Gastrocnemius medialis (tissue), 4 donors: ENCODE measurements at regions not wholly inside any gene's neighbourhood (a gene's known extent, or its start where the extent isn't known, plus 50 kb on each side); places are given as distances from the start of the nearest gene placed in this dataset.

Experiments
- ATAC-seq, 2 donors: fragments of 150-250 bp; one replicate each; pipeline ENCODE4 v1.9.1; 2016
- DNase-seq, 2 donors: peaks; one replicate each; pipeline ENCODE4 v3.0.0-alpha.2; 2019
- H3K27ac ChIP-seq, 4 donors: fragments of 200-600 bp; sonication (generic); 1 replicate in 1 of 4; 2 replicates in 3 of 4; pipeline ENCODE4 v1.5.1; 2016 to 2018; ENCODE audit warnings: mild to moderate bottlenecking in 2 of 4, moderate library complexity in 1 of 4
- H3K27me3 ChIP-seq, 3 donors: fragments of 200-600 bp; sonication (generic) in 2 of 3; 1 replicate in 1 of 3; 2 replicates in 2 of 3; pipeline versions ENCODE4 v1.5.1 to v1.6.0; 2016 to 2019; ENCODE audit warnings: mild to moderate bottlenecking in 1 of 3, moderate library complexity in 1 of 3
- H3K36me3 ChIP-seq, 2 donors: fragments of 200-600 bp; sonication (generic) in 1 of 2; one replicate each; pipeline ENCODE4 v1.5.1; 2017 to 2018
- H3K4me1 ChIP-seq, 2 donors: fragments of 200-600 bp; sonication (generic) in 1 of 2; one replicate each; pipeline ENCODE4 v1.5.1; 2016 to 2017; ENCODE audit warnings: mild to moderate bottlenecking in 2 of 2
- H3K4me3 ChIP-seq, 4 donors: fragments of 200-600 bp; sonication (generic) in 3 of 4; 1 replicate in 1 of 4; 2 replicates in 3 of 4; pipeline ENCODE4 v1.5.1; 2016 to 2019; ENCODE audit warnings: mild to moderate bottlenecking in 2 of 4
- H3K9me3 ChIP-seq, 3 donors: fragments of 200-600 bp; sonication (generic) in 2 of 3; 1 replicate in 1 of 3; 2 replicates in 2 of 3; pipeline ENCODE4 v1.5.1; 2016 to 2019
- CTCF ChIP-seq, 5 experiments: fragments of 450-650 bp in 3 of 5; fragments of 200-600 bp in 2 of 5; sonication (generic) in 2 of 5; IDR thresholded peaks in 4 of 5; conservative IDR thresholded peaks in 1 of 5; 1 replicate in 4 of 5; 2 replicates in 1 of 5; pipeline ENCODE4 v1.5.1; 2016 to 2019; ENCODE audit warnings: antibody characterized with exemption in 5 of 5, mild to moderate bottlenecking in 3 of 5, moderate library complexity in 3 of 5
- POLR2A ChIP-seq, 2 donors: fragments of 450-650 bp; IDR thresholded peaks; one replicate each; pipeline ENCODE4 v1.6.1; 2017; ENCODE audit warnings: antibody characterized with exemption in 2 of 2, mild to moderate bottlenecking in 2 of 2, moderate library complexity in 2 of 2
- in situ Hi-C, 4 donors: fragments of 200-750 bp; cut with MboI; loops; one replicate each; pipeline versions ENCODE4 v1.15.0 to v1.8.0; 2017; ENCODE audit warnings: low sequenced_read_pairs in 4 of 4
- intact Hi-C: fragments of 100-400 bp; cut with DNase I; formaldehyde crosslinking; loops from one replicate; pipeline ENCODE4 v1.15.1; 2023; ENCODE audit warnings: low total_unique reads

- no peak overlapping the region for H3K4me3 ChIP-seq
- H3K4me1 ChIP-seq = no peaks in the 10 kb centered on the region
- intact Hi-C loops = no loop called here
- ATAC-seq = no peak
- TF ChIP-seq CTCF (IDR thresholded peaks at IDR 0.05 in 4 of 5, conservative IDR thresholded peaks at IDR 0.05 in 1 of 5) (no peak), POLR2A (IDR thresholded peaks at IDR 0.05) (no peak)
- no peaks in the 10 kb centered on the region for H3K9me3 ChIP-seq
- H3K27ac ChIP-seq = no peak overlapping the region
- DNase-seq = no peak
- in situ Hi-C loops = no loop called here
- no peaks in the 10 kb centered on the region for H3K27me3 ChIP-seq
- no peaks in the 10 kb centered on the region for H3K36me3 ChIP-seq
Measured at GRCh38 chr5:8683496-8683895, 814.5 kb downstream of the MTRR start.

DNA sequence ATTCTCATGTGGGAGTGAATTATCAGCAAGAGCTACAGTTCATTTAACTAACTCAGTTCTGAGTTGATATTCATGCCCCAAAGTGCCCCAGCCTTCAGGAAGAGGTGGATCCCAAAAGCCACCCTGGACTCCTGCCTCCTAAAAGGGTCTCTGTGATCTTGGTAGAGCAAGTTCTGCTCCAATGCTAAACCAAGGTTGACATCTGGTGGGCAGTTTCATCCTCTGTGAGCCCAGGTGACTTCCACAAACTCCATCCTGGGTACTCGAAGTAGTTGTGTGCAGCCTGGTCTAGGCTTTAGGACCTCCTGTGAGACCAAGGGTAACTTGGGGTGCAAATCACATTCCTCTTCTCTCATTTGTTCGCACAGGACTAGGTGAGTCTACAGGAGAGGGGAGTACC lies 816.8 kb downstream of the MTRR start:
- in situ Hi-C loops = no loop called here
- no peaks in the 10 kb centered on the region for H3K4me1 ChIP-seq
- no peak for ATAC-seq

GRCh38 chr5:8686707-8687106 lies 817.8 kb downstream of the MTRR start:
- ATAC-seq = no peak
- intact Hi-C loops = no loop called here

More for the DNA sequence above, 816.8 kb downstream of the MTRR start:
- no peak for TF ChIP-seq CTCF (IDR thresholded peaks at IDR 0.05 in 4 of 5, conservative IDR thresholded peaks at IDR 0.05 in 1 of 5)
- DNase-seq = no peak
- intact Hi-C loops = no loop called here
- H3K4me3 ChIP-seq = no peak overlapping the region
- no peaks in the 10 kb centered on the region for H3K36me3 ChIP-seq
- no peak overlapping the region for H3K27ac ChIP-seq
- H3K27me3 ChIP-seq = no peaks in the 10 kb centered on the region
- no peaks in the 10 kb centered on the region for H3K9me3 ChIP-seq

GRCh38 chr5:8689773-8690172 lies 820.8 kb downstream of the MTRR start:
- in situ Hi-C loops = no loop called here
- H3K9me3 ChIP-seq = no peaks in the 10 kb centered on the region
- ATAC-seq (no peak), DNase-seq (no peak)
- H3K4me3 ChIP-seq = no peak overlapping the region
- no peaks in the 10 kb centered on the region for H3K27me3 ChIP-seq
- intact Hi-C loops = no loop called here
- TF ChIP-seq POLR2A (IDR thresholded peaks at IDR 0.05) = no peak
- no peak for TF ChIP-seq CTCF (IDR thresholded peaks at IDR 0.05 in 4 of 5, conservative IDR thresholded peaks at IDR 0.05 in 1 of 5)
- no peak overlapping the region for H3K27ac ChIP-seq
- no peaks in the 10 kb centered on the region for H3K4me1 ChIP-seq
- no peaks in the 10 kb centered on the region for H3K36me3 ChIP-seq

More at GRCh38 chr5:8686707-8687106, 817.8 kb downstream of the MTRR start:
- H3K27ac ChIP-seq = no peak overlapping the region
- in situ Hi-C loops = no loop called here
- no peaks in the 10 kb centered on the region for H3K27me3 ChIP-seq
- TF ChIP-seq POLR2A (IDR thresholded peaks at IDR 0.05) = no peak
- no peak for TF ChIP-seq CTCF (IDR thresholded peaks at IDR 0.05 in 4 of 5, conservative IDR thresholded peaks at IDR 0.05 in 1 of 5)
- DNase-seq = no peak
- H3K9me3 ChIP-seq = no peaks in the 10 kb centered on the region
- no peaks in the 10 kb centered on the region for H3K36me3 ChIP-seq
- H3K4me1 ChIP-seq = no peaks in the 10 kb centered on the region
- no peak overlapping the region for H3K4me3 ChIP-seq

- TF ChIP-seq POLR2A (IDR thresholded peaks at IDR 0.05) (no peak), CTCF (IDR thresholded peaks at IDR 0.05 in 4 of 5, conservative IDR thresholded peaks at IDR 0.05 in 1 of 5) (no peak)
- Histone ChIP-seq H3K27me3 (no peaks in the 10 kb centered on the region), H3K4me1 (no peaks in the 10 kb centered on the region), H3K36me3 (no peaks in the 10 kb centered on the region), H3K27ac (no peak overlapping the region), H3K4me3 (no peak overlapping the region), H3K9me3 (no peaks in the 10 kb centered on the region)
- ATAC-seq (no peak), DNase-seq (no peak)
- intact Hi-C loops (no loop called here), in situ Hi-C loops (no loop called here)
Measured at GRCh38 chr5:8691221-8691620, 822.3 kb downstream of the MTRR start.
